K562 (cell line): ENCODE measurements at regions not wholly inside any gene's neighbourhood (a gene's known extent, or its start where the extent isn't known, plus 50 kb on each side); places are given as distances from the start of the nearest gene placed in this dataset.

Experiments used
- ATAC-seq: fragments of 200-7000 bp; cut with Tn5 transposase; 3 replicates; pipeline ENCODE4 v1.9.1; 2020; ENCODE audit warnings: moderate library complexity
- BruUV-seq: library from RNA; stranded (reverse); fragments of 400-500 nt; replicated peaks from 2 replicates; lab custom pipeline; 2021; lab: Mats Ljungman, UMichigan
- CTCF ChIA-PET: fragments of 300-600 bp; formaldehyde crosslinking; extraction: SDS; loops from one replicate; lab custom pipeline; 2021; ENCODE audit warnings: low intra/inter-chr PET ratio; lab: Yijun Ruan, JAX
- POLR2A ChIA-PET: fragments of 300-600, 350-650 bp; sonication (Branson Sonifier 250); formaldehyde crosslinking; extraction: SDS; loops from one replicate; lab custom pipeline; 2021; ENCODE audit warnings: antibody characterized with exemption, inconsistent platforms; lab: Yijun Ruan, JAX
- DNase-seq, 4 experiments: peaks; one replicate each; pipeline versions ENCODE4 v3.0.0 to v3.0.0-alpha.2; 2011 to 2018; ENCODE audit warnings: low spot score in 3 of 4, mixed read lengths in 3 of 4; ENCODE audit errors: extremely low read depth in 1 of 4
- FAIRE-seq: peaks from 2 replicates; lab custom pipeline; 2011; peaks lifted over from hg19 to GRCh38; lab: Jason Lieb, UNC
- H2AFZ ChIP-seq: 2 replicates; pipeline ENCODE4 v1.6.0; 2011; ENCODE audit warnings: low read depth, low read length, control low read depth, inconsistent platforms
- H3K27ac ChIP-seq: fragments of 200-600 bp; 3 replicates; pipeline ENCODE4 v1.8.0; 2011; ENCODE audit warnings: low read depth, mild to moderate bottlenecking, control low read depth, inconsistent platforms, low read length, moderate library complexity, mixed read lengths; ENCODE audit errors: extremely low read depth
- H3K27me3 ChIP-seq, 2 experiments: fragments of 300-600 bp in 1 of 2; 2 replicates in 1 of 2; 3 replicates in 1 of 2; pipeline versions ENCODE4 v1.6.0 to v1.8.0; 2011; ENCODE audit warnings: inconsistent platforms in 2 of 2, low read length in 2 of 2, mild to moderate bottlenecking in 1 of 2, mixed read lengths in 1 of 2, moderate library complexity in 1 of 2; ENCODE audit not compliant: control insufficient read depth in 2 of 2, insufficient read depth in 2 of 2
- H3K36me3 ChIP-seq: fragments of 300-600 bp; 3 replicates; pipeline ENCODE4 v1.8.0; 2011; ENCODE audit warnings: mild to moderate bottlenecking, low read length, inconsistent platforms; ENCODE audit not compliant: control insufficient read depth, insufficient read depth
- H3K4me1 ChIP-seq, 2 experiments: fragments of 200-600 bp in 1 of 2; replicated peaks in 1 of 2; 2 replicates in 1 of 2; 3 replicates in 1 of 2; pipeline versions ENCODE4 v1.5.1 to v1.8.0; 2011; ENCODE audit warnings: inconsistent platforms in 2 of 2, low read length in 2 of 2, mild to moderate bottlenecking in 1 of 2, mixed read lengths in 1 of 2, moderate library complexity in 1 of 2; ENCODE audit not compliant: control insufficient read depth in 2 of 2, insufficient read depth in 2 of 2
- H3K4me2 ChIP-seq: 2 replicates; pipeline ENCODE4 v1.6.1; 2011; ENCODE audit warnings: low read length, control low read depth, inconsistent platforms, mixed read lengths; ENCODE audit not compliant: insufficient read depth
- H3K4me3 ChIP-seq: fragments of 200-600 bp; sonication (generic), shearing (Covaris generic); 2 replicates; pipeline ENCODE4 v1.5.1; 2016; ENCODE audit warnings: control low read depth, inconsistent platforms
- H3K79me2 ChIP-seq: fragments of 200-600 bp; 3 replicates; pipeline ENCODE4 v1.8.0; 2011; ENCODE audit warnings: low read length, inconsistent platforms; ENCODE audit not compliant: control insufficient read depth, insufficient read depth
- H3K9ac ChIP-seq, 2 experiments: 2 replicates each; pipeline versions ENCODE4 v1.6.0 to v1.6.1; 2011; ENCODE audit warnings: low read depth in 2 of 2, low read length in 2 of 2, control low read depth in 1 of 2, inconsistent platforms in 1 of 2, mild to moderate bottlenecking in 1 of 2, mixed read lengths in 1 of 2; ENCODE audit not compliant: insufficient read depth in 1 of 2
- H3K9me1 ChIP-seq: one replicate; pipeline ENCODE4 v1.6.0; 2011; ENCODE audit warnings: inconsistent platforms, mild to moderate bottlenecking, low read length, moderate library complexity; ENCODE audit not compliant: control insufficient read depth, insufficient read depth
- H3K9me3 ChIP-seq: replicated peaks from 2 replicates; pipeline ENCODE4 v1.5.1; 2011; ENCODE audit warnings: low read depth, low read length, inconsistent platforms; ENCODE audit not compliant: control insufficient read depth, insufficient read depth
- H4K20me1 ChIP-seq: replicated peaks from 2 replicates; pipeline ENCODE4 v1.6.1; 2011; ENCODE audit warnings: low read length, inconsistent platforms, mixed read lengths; ENCODE audit not compliant: control insufficient read depth, insufficient read depth
- AFF1 ChIP-seq, 2 experiments: fragments of 450-650 bp; IDR thresholded peaks; 2 replicates each; pipeline ENCODE4 v1.6.1; 2018; ENCODE audit warnings: mild to moderate bottlenecking in 2 of 2, low read depth in 1 of 2; ENCODE audit not compliant: partially characterized antibody in 2 of 2
- CREB3L1 ChIP-seq: fragments of 450-650 bp; IDR thresholded peaks from 2 replicates; pipeline ENCODE4 v1.6.1; 2014; ENCODE audit warnings: low read depth, mild to moderate bottlenecking, moderate library complexity, borderline replicate concordance
- CTCFL ChIP-seq: IDR thresholded peaks from 2 replicates; pipeline ENCODE4 v1.6.1; 2011; ENCODE audit warnings: borderline replicate concordance, low read depth, mild to moderate bottlenecking, moderate library complexity, low read length; ENCODE audit not compliant: insufficient read depth, poor library complexity, severe bottlenecking
- DLX4 ChIP-seq: fragments of 250-450 bp; sonication (Bioruptor Pico); IDR thresholded peaks from 2 replicates; pipeline ENCODE4 v1.6.1; 2021; ENCODE audit warnings: mild to moderate bottlenecking
- FOXP1 ChIP-seq: sonication (generic); formaldehyde crosslinking; IDR thresholded peaks from 2 replicates; pipeline ENCODE4 v1.8.0; 2022; ENCODE audit warnings: mild to moderate bottlenecking, missing genetic modification reagents
- GMEB1 ChIP-seq: fragments of 250-450 bp; sonication (Bioruptor Pico); IDR thresholded peaks from 2 replicates; pipeline ENCODE4 v1.4.0; 2020; ENCODE audit warnings: mild to moderate bottlenecking
- TBL1XR1 ChIP-seq, 2 experiments: IDR thresholded peaks; 2 replicates each; pipeline ENCODE4 v1.6.1; 2012; ENCODE audit warnings: improper control_type of control experiment in 2 of 2, low read length in 2 of 2, mild to moderate bottlenecking in 1 of 2
- ZFP30 ChIP-seq: fragments of 250-450 bp; sonication (Bioruptor Pico); IDR thresholded peaks from 2 replicates; pipeline ENCODE4 v1.8.0; 2022; ENCODE audit warnings: moderate library complexity, mild to moderate bottlenecking, inconsistent platforms, borderline replicate concordance
- ZFX ChIP-seq: sonication (generic); formaldehyde crosslinking; IDR thresholded peaks from 2 replicates; pipeline ENCODE4 v1.8.0; 2022; ENCODE audit warnings: mild to moderate bottlenecking, missing genetic modification reagents, moderate library complexity
- ZNF699 ChIP-seq: fragments of 250-450 bp; sonication (Bioruptor Pico); IDR thresholded peaks from 2 replicates; pipeline ENCODE4 v1.8.0; 2021; ENCODE audit warnings: mild to moderate bottlenecking, moderate library complexity; ENCODE audit not compliant: insufficient replicate concordance
- WGBS: fragments of 100-300 bp; shearing (Covaris generic); methylation state at CpG from one replicate; pipeline ENCODE4 v1.1.6; 2016; ENCODE audit warnings: low coverage, mixed read lengths; ENCODE audit not compliant: insufficient coverage; ENCODE audit errors: missing lambda C conversion rate; 5-methylcytosine and 5-hydroxymethylcytosine counted together
- in situ Hi-C: fragments of 300-500 bp; cut with MboI; formaldehyde crosslinking; loops from 4 replicates; pipeline ENCODE4 v1.15.0; 2018; ENCODE audit warnings: inconsistent platforms, mixed read lengths
- intact Hi-C: fragments of 100-400 bp; cut with micrococcal nuclease; formaldehyde crosslinking; loops from 2 replicates; pipeline ENCODE4 v1.14.2; 2022

- TF ChIP-seq CREB3L1 (no peak), CTCFL (no peak), TBL1XR1 (IDR thresholded peaks at IDR 0.05; ENCODE audit: low read length in 2 of 2) (no peak)
Observed at GRCh38 chr6:131431718-131432117, 141.3 kb upstream of the ARG1 start (continued).

GRCh38 chr6:131433927-131434326 lies 139.1 kb upstream of the ARG1 start:
- FAIRE-seq (no peak), DNase-seq (no peak), ATAC-seq (no peak)
- Histone ChIP-seq H3K9me3 (no peaks in the 10 kb centered on the region), H3K27me3 (peaks cover 0 to 5% of the 10 kb centered on the region in 2 experiments; a peak in 2 of 5 replicates), H3K9ac (no peak overlapping the region), H3K79me2 (no peaks in the 10 kb centered on the region), H3K36me3 (no peaks in the 10 kb centered on the region), H3K27ac (no peak overlapping the region), H3K4me1 (no peaks in the 10 kb centered on the region), H2AFZ (no peak overlapping the region), H3K4me3 (no peak overlapping the region), H3K9me1 (no peaks in the 10 kb centered on the region), H4K20me1 (no peaks in the 10 kb centered on the region), H3K4me2 (no peak overlapping the region)
- intact Hi-C loops (no loop called here), in situ Hi-C loops (no loop called here)
- no TSS peak for BruUV-seq
- CTCF ChIA-PET = no interaction called here
- POLR2A ChIA-PET = interaction anchor here (0.7 kb wide), 1 partner anchor 20 kb away, joined by 3 read pairs; no protein-coding TSS in a partner anchor
- 0% methylated on average over 1 of the region's 1 CpG for WGBS
- TF ChIP-seq ZNF699 (CRISPR knock-in tag) = no peak
- no peak for TF ChIP-seq DLX4
- no peak for TF ChIP-seq GMEB1 (CRISPR knock-in tag)
- TF ChIP-seq ZFP30 (CRISPR knock-in tag) = no peak
- TF ChIP-seq AFF1 (IDR thresholded peaks at IDR 0.05; ENCODE audit: low read depth in 1 of 2, partially characterized antibody in 2 of 2) = no peak
- no peak for TF ChIP-seq FOXP1
- TF ChIP-seq ZFX (CRISPR knock-in tag) = no peak
